GM06990 (cell line): ENCODE measurements at regions not wholly inside any gene's neighbourhood (a gene's known extent, or its start where the extent isn't known, plus 50 kb on each side); places are given as distances from the start of the nearest gene placed in this dataset.

Experiments used
- DNase-seq: peaks from one replicate; pipeline ENCODE4 v3.0.0-alpha.2; 2011; ENCODE audit not compliant: insufficient read length; ENCODE audit errors: extremely low read depth
- H3K27me3 ChIP-seq: replicated peaks from 2 replicates; pipeline ENCODE4 v1.6.0; 2011; ENCODE audit warnings: low read length; ENCODE audit not compliant: control insufficient read depth, insufficient read depth
- H3K36me3 ChIP-seq: 2 replicates; pipeline ENCODE4 v1.5.1; 2011; ENCODE audit warnings: low read length; ENCODE audit not compliant: control insufficient read depth, insufficient read depth
- H3K4me3 ChIP-seq: replicated peaks from 2 replicates; pipeline ENCODE4 v1.5.1; 2011; ENCODE audit warnings: low read depth, mild to moderate bottlenecking, control low read depth, low read length
- TF ChIP-seq, protein P1 (sequence below): IDR thresholded peaks from 2 replicates; pipeline ENCODE4 v1.5.1; 2011; ENCODE audit warnings: low read length, control low read depth, mild to moderate bottlenecking, inconsistent platforms; ENCODE audit not compliant: insufficient read depth, poor library complexity, severe bottlenecking

DNA sequence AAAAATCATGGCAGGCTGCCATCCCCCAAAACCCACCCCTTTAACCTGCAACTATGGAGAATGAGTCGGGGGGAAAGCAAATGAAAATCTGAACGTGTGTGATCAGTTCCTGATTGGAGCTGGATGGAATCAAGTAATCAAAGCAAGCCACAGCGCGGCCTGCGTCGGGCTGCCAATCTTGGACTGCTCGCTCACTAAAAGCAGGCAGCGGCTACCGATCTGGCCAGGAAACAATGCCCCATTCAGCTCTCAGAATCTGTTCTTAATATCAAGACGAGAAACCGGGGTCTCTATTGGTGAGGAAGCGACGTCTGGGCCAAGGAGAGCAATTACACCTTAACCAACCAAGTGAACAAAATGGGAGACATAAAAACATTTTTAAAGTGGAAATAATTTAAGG is 472.2 kb downstream of the SOX6 start:
- DNase-seq: no peak
- no peaks in the 10 kb centered on the region for H3K36me3 ChIP-seq
- H3K4me3 ChIP-seq: no peak overlapping the region
- TF ChIP-seq, protein P1, sequence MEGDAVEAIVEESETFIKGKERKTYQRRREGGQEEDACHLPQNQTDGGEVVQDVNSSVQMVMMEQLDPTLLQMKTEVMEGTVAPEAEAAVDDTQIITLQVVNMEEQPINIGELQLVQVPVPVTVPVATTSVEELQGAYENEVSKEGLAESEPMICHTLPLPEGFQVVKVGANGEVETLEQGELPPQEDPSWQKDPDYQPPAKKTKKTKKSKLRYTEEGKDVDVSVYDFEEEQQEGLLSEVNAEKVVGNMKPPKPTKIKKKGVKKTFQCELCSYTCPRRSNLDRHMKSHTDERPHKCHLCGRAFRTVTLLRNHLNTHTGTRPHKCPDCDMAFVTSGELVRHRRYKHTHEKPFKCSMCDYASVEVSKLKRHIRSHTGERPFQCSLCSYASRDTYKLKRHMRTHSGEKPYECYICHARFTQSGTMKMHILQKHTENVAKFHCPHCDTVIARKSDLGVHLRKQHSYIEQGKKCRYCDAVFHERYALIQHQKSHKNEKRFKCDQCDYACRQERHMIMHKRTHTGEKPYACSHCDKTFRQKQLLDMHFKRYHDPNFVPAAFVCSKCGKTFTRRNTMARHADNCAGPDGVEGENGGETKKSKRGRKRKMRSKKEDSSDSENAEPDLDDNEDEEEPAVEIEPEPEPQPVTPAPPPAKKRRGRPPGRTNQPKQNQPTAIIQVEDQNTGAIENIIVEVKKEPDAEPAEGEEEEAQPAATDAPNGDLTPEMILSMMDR: no peak
- H3K27me3 ChIP-seq: no peaks in the 10 kb centered on the region; the same call in none of the 2 replicates

- no peak for DNase-seq
- no peak overlapping the region for H3K4me3 ChIP-seq
- TF ChIP-seq, protein P1: no peak
- no peaks in the 10 kb centered on the region for H3K36me3 ChIP-seq
- H3K27me3 ChIP-seq: no peaks in the 10 kb centered on the region; the same call in none of the 2 replicates
Measured at GRCh38 chr11:15884777-15885540, 471.4 kb downstream of the SOX6 start.

GRCh38 chr11:15885854-15886253 is 470.5 kb downstream of the SOX6 start:
- TF ChIP-seq, protein P1: no peak
- no peak for DNase-seq
- peaks cover 2% of the 10 kb centered on the region for H3K27me3 ChIP-seq
- H3K36me3 ChIP-seq: no peaks in the 10 kb centered on the region
- H3K4me3 ChIP-seq: no peak overlapping the region

- H3K27me3 ChIP-seq: peaks cover 2% of the 10 kb centered on the region
Measured at GRCh38 chr11:15886299-15886698, 470.0 kb downstream of the SOX6 start.

DNA sequence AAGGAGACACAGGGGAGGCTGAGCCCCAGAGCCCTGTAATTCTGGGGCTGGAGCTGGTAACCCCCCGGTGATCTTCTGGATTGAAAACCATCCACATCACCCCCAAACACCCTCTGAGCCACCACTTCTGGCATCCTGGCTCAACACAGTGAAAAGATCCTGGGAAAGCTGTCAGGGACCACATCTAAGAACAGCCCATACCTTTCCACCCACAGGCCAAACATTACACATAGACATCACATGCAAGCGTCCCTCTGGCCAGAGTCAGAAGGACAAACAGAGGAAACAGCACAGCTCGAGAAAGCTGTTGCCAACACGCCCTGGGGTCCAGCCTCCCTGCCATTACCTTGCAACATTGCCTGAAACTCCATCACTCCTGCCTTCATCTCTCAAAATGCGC is 469.5 kb downstream of the SOX6 start:
- Histone ChIP-seq H3K27me3 (peaks cover 2% of the 10 kb centered on the region), H3K36me3 (no peaks in the 10 kb centered on the region), H3K4me3 (no peak overlapping the region)
- DNase-seq: no peak
- TF ChIP-seq, protein P1: no peak

More at GRCh38 chr11:15886299-15886698, 470.0 kb downstream of the SOX6 start:
- DNase-seq: no peak
- H3K4me3 ChIP-seq: no peak overlapping the region
- TF ChIP-seq, protein P1: no peak
- H3K36me3 ChIP-seq: no peaks in the 10 kb centered on the region
